Left ventricle myocardium inferior (tissue), 1 donor: ENCODE measurements at regions not wholly inside any gene's neighbourhood (a gene's known extent, or its start where the extent isn't known, plus 50 kb on each side); places are given as distances from the start of the nearest gene placed in this dataset.
"Not testable (repeated sequence)": the region's sequence is repeated elsewhere in the genome, so short reads cannot be mapped to it uniquely, and the experiment has no call there.

Experiments
- DNase-seq: peaks from one replicate; pipeline ENCODE4 v3.0.0-alpha.2; 2020
- H3K27ac ChIP-seq: fragments of 200-600 bp; replicated peaks from 2 replicates; pipeline ENCODE4 v1.8.0; 2021
- H3K27me3 ChIP-seq: fragments of 200-600 bp; 2 replicates; pipeline ENCODE4 v1.8.0; 2021; ENCODE audit warnings: low read depth
- H3K36me3 ChIP-seq: fragments of 200-600 bp; 2 replicates; pipeline ENCODE4 v1.8.0; 2021
- H3K4me1 ChIP-seq: fragments of 200-600 bp; 2 replicates; pipeline ENCODE4 v1.8.0; 2021
- H3K4me3 ChIP-seq: fragments of 200-600 bp; 2 replicates; pipeline ENCODE4 v1.8.0; 2021; ENCODE audit warnings: mild to moderate bottlenecking, moderate library complexity
- H3K9me3 ChIP-seq: fragments of 200-600 bp; replicated peaks from 2 replicates; pipeline ENCODE4 v1.8.0; 2021
- intact Hi-C: fragments of 100-400 bp; cut with micrococcal nuclease; formaldehyde crosslinking; loops from one replicate; pipeline ENCODE4 v1.11.0; 2022
- TF ChIP-seq, protein P1 (sequence below): fragments of 200-600 bp; IDR thresholded peaks from 2 replicates; pipeline ENCODE4 v1.8.0; 2021; ENCODE audit warnings: antibody characterized with exemption, mild to moderate bottlenecking, borderline replicate concordance
- donor health status: DM: no; HTN: yes; CAD: no; lungs with severe emphysema.

DNA sequence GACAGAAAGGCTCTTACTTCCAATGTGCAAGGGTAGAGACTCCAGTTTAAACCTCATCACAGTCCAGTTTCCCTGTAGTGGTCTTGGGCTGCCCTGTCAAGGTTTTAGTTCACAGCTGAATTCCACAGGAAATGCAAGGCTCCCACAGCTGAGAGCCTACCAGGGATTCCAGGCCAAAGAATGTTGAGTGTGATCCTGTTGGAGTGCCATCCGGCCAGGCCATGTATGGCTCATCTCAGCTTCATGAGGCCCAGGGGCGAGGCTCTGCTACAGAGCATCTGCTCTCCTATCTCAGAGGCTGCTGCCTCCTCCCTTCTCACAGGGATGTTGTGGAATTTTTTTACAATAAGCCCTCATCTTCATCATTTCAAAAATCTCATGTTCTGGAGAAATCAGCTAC, 239.8 kb upstream of the CCL2 start:
- no peak overlapping the region for H3K4me3 ChIP-seq
- no peak for DNase-seq

DNA sequence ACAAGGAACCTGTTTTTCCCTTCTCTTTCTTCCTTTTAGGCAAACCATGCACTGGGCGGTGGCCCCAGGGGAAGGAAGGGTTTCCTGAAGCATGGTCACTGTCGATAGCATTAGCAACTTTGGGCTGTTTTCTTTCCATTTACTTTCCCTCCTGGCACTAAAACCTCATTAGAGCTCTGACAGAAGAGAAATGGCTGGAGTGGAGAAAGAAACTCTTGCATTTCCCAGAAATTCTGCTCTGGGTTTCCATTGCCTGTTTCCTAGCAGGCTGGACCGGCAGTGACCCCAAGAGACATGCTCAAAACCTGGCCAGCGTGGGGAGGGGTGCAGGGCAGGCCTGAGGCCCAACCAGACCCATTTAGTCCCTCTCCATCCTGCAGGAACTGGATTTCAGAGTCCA, 230.7 kb upstream of the CCL2 start:
- Histone ChIP-seq H3K9me3 (no peaks in the 10 kb centered on the region), H3K36me3 (no peaks in the 10 kb centered on the region), H3K4me1 (no peaks in the 10 kb centered on the region), H3K27me3 (peaks cover 38% of the 10 kb centered on the region), H3K4me3 (no peak overlapping the region), H3K27ac (no peak overlapping the region)
- intact Hi-C loops = no loop called here
- DNase-seq = no peak
- TF ChIP-seq, protein P1, sequence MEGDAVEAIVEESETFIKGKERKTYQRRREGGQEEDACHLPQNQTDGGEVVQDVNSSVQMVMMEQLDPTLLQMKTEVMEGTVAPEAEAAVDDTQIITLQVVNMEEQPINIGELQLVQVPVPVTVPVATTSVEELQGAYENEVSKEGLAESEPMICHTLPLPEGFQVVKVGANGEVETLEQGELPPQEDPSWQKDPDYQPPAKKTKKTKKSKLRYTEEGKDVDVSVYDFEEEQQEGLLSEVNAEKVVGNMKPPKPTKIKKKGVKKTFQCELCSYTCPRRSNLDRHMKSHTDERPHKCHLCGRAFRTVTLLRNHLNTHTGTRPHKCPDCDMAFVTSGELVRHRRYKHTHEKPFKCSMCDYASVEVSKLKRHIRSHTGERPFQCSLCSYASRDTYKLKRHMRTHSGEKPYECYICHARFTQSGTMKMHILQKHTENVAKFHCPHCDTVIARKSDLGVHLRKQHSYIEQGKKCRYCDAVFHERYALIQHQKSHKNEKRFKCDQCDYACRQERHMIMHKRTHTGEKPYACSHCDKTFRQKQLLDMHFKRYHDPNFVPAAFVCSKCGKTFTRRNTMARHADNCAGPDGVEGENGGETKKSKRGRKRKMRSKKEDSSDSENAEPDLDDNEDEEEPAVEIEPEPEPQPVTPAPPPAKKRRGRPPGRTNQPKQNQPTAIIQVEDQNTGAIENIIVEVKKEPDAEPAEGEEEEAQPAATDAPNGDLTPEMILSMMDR = no peak

More for the DNA sequence above, 239.8 kb upstream of the CCL2 start:
- no peak overlapping the region for H3K27ac ChIP-seq
- no peaks in the 10 kb centered on the region for H3K9me3 ChIP-seq
- H3K36me3 ChIP-seq = no peaks in the 10 kb centered on the region
- H3K4me1 ChIP-seq = no peaks in the 10 kb centered on the region
- intact Hi-C loops = no loop called here
- peaks cover 5% of the 10 kb centered on the region for H3K27me3 ChIP-seq
- TF ChIP-seq, protein P1 = no peak

DNA sequence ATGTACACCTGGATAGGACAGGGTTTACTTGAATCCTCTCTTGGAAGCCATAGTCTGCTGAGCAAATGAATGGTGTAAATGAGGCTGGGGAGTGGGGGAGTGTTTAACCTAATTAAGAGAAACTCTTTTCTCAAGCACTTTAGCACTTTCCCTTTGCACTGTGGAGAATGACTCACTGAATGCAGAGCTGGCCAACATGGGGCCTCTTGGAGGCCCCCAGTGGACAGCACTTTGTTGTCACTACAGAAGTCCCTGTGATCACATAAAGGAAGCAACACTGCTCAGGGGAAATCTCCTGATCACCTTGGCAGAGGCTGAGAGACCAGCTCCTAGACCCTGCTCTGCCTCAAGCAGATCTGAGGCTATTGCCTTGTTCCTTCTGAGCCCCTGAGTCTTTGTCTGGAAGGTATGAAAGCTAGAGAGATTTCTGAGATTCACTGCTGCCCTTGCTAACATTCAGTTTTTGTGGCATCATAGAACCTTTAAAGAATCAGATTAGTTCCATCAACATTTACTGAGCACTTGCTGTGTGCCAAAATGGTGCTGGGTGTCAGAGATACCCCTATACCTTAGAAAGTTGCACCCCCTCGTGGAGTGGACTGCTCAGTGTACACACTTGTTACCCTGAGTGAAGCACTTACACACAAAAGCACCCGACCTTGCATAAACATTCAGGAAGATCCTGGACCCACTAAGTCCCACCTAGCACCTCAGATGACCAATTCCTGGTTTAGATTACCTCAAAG, 230.1 kb upstream of the CCL2 start:
- intact Hi-C loops = no loop called here
- Histone ChIP-seq H3K9me3 (no peaks in the 10 kb centered on the region), H3K4me3 (no peak overlapping the region), H3K27me3 (peaks cover 40% of the 10 kb centered on the region), H3K36me3 (no peaks in the 10 kb centered on the region), H3K27ac (no peak overlapping the region), H3K4me1 (no peaks in the 10 kb centered on the region)
- DNase-seq = no peak
- TF ChIP-seq, protein P1 = no peak

DNA sequence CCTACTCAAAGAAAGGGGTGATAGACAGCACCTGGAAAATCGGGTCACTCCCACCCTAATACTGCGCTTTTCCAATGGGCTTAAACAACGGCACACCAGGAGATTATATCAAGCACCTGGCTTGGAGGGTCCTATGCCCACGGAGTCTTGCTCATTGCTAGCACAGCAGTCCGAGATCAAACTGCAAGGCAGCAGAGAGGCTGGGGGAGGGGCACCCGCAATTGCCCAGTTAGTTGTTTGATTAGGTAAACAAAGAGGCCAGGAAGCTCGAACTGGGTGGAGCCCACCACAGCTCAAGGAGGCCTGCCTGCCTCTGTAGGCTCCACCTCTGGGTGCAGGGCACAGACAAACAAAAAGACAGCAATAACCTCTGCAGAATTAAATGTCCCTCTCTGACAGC, 224.5 kb upstream of the CCL2 start:
- H3K4me1 ChIP-seq, intact Hi-C loops, DNase-seq, H3K4me3 ChIP-seq, H3K36me3 ChIP-seq, H3K27ac ChIP-seq: not testable (repeated sequence)
- H3K27me3 ChIP-seq = peaks cover 28% of the 10 kb centered on the region
- H3K9me3 ChIP-seq = peaks cover 16% of the 10 kb centered on the region

DNA sequence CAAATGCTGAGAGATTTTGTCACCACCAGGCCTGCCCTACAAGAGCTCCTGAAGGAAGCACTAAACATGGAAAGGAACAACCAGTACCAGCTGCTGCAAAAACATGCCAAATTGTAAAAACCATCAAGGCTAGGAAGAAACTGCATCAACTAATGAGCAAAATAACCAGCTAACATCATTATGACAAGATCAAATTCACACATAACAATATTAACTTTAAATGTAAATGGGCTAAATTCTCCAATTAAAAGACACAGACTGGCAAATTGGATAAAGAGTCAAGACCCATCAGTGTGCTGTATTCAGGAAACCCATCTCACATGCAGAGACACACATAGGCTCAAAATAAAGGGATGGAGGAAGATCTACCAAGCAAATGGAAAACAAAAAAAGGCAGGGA, 222.8 kb upstream of the CCL2 start:
- DNase-seq, intact Hi-C loops, H3K27ac ChIP-seq, H3K36me3 ChIP-seq, H3K4me3 ChIP-seq, H3K4me1 ChIP-seq: not testable (repeated sequence)
- Histone ChIP-seq H3K27me3 (peaks cover 23% of the 10 kb centered on the region), H3K9me3 (peaks cover 16% of the 10 kb centered on the region)

DNA sequence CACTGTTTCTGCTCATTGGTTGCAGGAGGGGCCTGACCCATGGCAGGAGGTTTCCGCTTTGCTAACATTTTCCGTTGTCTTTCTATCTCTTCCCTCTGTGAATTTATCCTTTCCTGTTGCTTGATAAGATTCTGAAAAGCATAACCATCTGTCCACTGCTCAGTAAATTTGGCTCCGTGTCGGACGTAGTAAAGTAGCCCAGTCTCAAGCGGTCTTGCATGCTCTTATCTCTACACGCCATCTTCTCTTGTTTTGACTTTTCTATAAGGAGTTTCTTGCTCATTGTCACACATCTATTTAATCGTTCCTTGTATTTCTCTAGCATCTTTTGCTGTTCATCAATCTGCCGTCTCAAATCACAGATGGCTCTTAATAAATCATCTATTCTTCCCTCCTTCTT, 216.3 kb upstream of the CCL2 start:
- H3K27ac ChIP-seq, H3K36me3 ChIP-seq, H3K4me3 ChIP-seq, H3K9me3 ChIP-seq, H3K4me1 ChIP-seq, intact Hi-C loops, DNase-seq: not testable (repeated sequence)
- H3K27me3 ChIP-seq = peaks cover 37% of the 10 kb centered on the region

DNA sequence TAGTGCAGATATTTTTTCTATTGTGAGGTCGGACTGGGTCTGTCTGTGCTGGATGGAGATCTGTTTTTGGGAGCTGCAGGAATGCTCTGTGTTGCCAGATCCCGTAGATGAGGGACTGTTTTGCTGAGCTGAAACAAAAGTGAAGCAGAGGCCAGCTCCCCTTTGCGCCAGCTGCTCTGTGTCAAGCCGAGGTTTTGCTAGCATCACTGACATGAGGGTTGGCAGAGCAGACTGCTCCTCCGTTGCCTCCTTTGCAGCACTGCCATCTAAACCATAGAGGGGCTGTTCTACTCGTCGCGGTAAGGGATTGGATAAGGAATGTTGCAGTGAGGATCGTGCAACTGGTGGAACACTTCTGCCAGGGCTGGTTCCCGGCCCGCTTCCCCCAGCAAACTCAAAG, 215.9 kb upstream of the CCL2 start:
- DNase-seq, intact Hi-C loops: not testable (repeated sequence)

DNA sequence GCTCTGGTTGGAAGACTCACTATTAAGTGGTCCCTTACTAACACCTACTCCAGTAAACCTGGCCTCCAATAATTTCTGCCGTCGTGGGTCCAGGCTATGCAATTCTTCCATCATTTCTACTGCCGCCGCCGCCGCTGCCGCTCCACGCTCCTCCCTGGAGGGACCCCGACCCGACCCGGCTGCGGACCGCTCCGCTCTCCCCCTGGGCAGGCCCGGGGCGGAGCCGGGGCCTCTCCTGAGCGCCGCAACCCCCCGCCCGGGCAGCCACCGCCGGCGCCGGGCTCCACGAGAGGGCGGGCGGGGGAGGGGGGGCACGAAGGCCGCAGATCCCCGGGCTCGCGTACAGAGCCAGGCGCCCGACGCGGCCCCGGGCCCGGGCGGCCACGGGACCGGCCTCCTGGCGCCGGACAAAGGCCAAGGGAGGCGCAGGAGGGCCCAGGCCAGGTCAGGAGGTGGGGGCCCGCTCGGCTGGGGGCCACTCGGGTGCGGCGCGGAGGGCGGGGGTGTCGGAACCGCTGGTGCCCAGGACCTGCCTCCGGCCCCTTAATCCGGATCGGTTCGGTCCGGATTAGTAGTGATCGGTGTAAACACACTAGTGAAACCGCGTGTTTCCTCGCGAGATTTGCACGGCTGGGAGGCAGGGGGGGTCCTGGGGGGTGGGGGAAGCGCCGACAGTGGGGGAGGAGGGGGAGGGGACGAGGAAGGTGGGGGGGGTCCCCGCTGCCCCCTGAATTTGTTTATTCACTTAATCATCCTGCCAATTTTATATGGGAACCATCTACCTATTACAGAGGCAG, 215.1 kb upstream of the CCL2 start:
- H3K27me3 ChIP-seq = peaks cover 37% of the 10 kb centered on the region
- intact Hi-C loops, DNase-seq: not testable (repeated sequence)

More for the DNA sequence above, 215.9 kb upstream of the CCL2 start:
- H3K27ac ChIP-seq, H3K36me3 ChIP-seq, H3K9me3 ChIP-seq, H3K4me1 ChIP-seq, H3K4me3 ChIP-seq: not testable (repeated sequence)
- peaks cover 37% of the 10 kb centered on the region for H3K27me3 ChIP-seq

More for the DNA sequence above, 215.1 kb upstream of the CCL2 start:
- not testable (repeated sequence) for H3K4me3 ChIP-seq, H3K9me3 ChIP-seq, H3K27ac ChIP-seq, H3K4me1 ChIP-seq, H3K36me3 ChIP-seq
